GM12878 (cell line): ENCODE measurements at regions not wholly inside any gene's neighbourhood (a gene's known extent, or its start where the extent isn't known, plus 50 kb on each side); places are given as distances from the start of the nearest gene placed in this dataset.

ENCODE experiments used
- ATAC-seq: fragments of 200-7000 bp; cut with Tn5 transposase; 3 replicates; pipeline ENCODE4 v1.9.1; 2020; ENCODE audit warnings: mild to moderate bottlenecking, moderate library complexity
- BruUV-seq: library from RNA; stranded (reverse); fragments of 400-500 nt; replicated peaks from 2 replicates; lab custom pipeline; 2021; lab: Mats Ljungman, UMichigan
- CTCF ChIA-PET: fragments of 300-600 bp; sonication (Branson Sonifier 250); formaldehyde crosslinking; extraction: SDS; loops from one replicate; lab custom pipeline; 2021; ENCODE audit warnings: inconsistent platforms; lab: Yijun Ruan, JAX
- POLR2A ChIA-PET: fragments of 350-600 bp; formaldehyde crosslinking; extraction: SDS; loops from one replicate; lab custom pipeline; 2021; ENCODE audit warnings: inconsistent platforms; lab: Charles Lee
- RAD21 ChIA-PET: fragments of 300-600 bp; sonication (Branson Sonifier 250); formaldehyde crosslinking; loops from one replicate; lab custom pipeline; 2023; ENCODE audit warnings: antibody characterized with exemption; ENCODE audit not compliant: unreplicated experiment; lab: Charles Lee
- SMC1A ChIA-PET: fragments of 300-600 bp; sonication (Branson Sonifier 250); formaldehyde crosslinking; loops from one replicate; lab custom pipeline; 2023; ENCODE audit not compliant: unreplicated experiment, uncharacterized antibody; lab: Charles Lee
- DNase-seq: peaks from one replicate; pipeline ENCODE4 v3.0.0-alpha.2; 2011; ENCODE audit warnings: low read depth, low spot score
- FAIRE-seq: peaks from 3 replicates; lab custom pipeline; 2011; peaks lifted over from hg19 to GRCh38; lab: Jason Lieb, UNC
- H2AFZ ChIP-seq: 2 replicates; pipeline ENCODE4 v1.6.0; 2011; ENCODE audit warnings: low read depth, low read length, control low read depth; ENCODE audit not compliant: control insufficient read depth
- H3K27ac ChIP-seq: 2 replicates; pipeline ENCODE4 v1.5.1; 2011; ENCODE audit warnings: control low read depth; ENCODE audit not compliant: control insufficient read depth, insufficient read depth
- H3K27me3 ChIP-seq, 2 experiments: replicated peaks in 1 of 2; 2 replicates each; pipeline versions ENCODE4 v1.6.0 to v1.6.1; 2011; ENCODE audit warnings: low read length in 1 of 2; ENCODE audit not compliant: control insufficient read depth in 2 of 2, insufficient read depth in 2 of 2
- H3K36me3 ChIP-seq, 2 experiments: 2 replicates each; pipeline ENCODE4 v1.5.1; 2011; ENCODE audit warnings: low read length in 1 of 2; ENCODE audit not compliant: control insufficient read depth in 2 of 2, insufficient read depth in 2 of 2
- H3K4me1 ChIP-seq: 2 replicates; pipeline ENCODE4 v1.6.1; 2011; ENCODE audit warnings: mild to moderate bottlenecking, low read length, moderate library complexity, mixed read lengths; ENCODE audit not compliant: control insufficient read depth, insufficient read depth
- H3K4me2 ChIP-seq: 2 replicates; pipeline ENCODE4 v1.6.0; 2011; ENCODE audit warnings: control low read depth; ENCODE audit not compliant: control insufficient read depth, insufficient read depth
- H3K4me3 ChIP-seq: fragments of 200-600 bp; sonication (generic); 2 replicates; pipeline ENCODE4 v1.5.1; 2016
- H3K79me2 ChIP-seq: 2 replicates; pipeline ENCODE4 v1.6.0; 2011; ENCODE audit warnings: low read length; ENCODE audit not compliant: control insufficient read depth, insufficient read depth
- H3K9ac ChIP-seq: 2 replicates; pipeline ENCODE4 v1.8.0; 2011; ENCODE audit warnings: low read length, control low read depth, mixed read lengths; ENCODE audit not compliant: control insufficient read depth, insufficient read depth
- H3K9me3 ChIP-seq: replicated peaks from 3 replicates; pipeline ENCODE4 v1.5.1; 2011; ENCODE audit warnings: mild to moderate bottlenecking, low read length; ENCODE audit not compliant: control insufficient read depth, insufficient read depth
- H4K20me1 ChIP-seq: 2 replicates; pipeline ENCODE4 v1.6.0; 2011; ENCODE audit not compliant: control insufficient read depth, insufficient read depth
- CREB1 ChIP-seq: IDR thresholded peaks from 2 replicates; pipeline ENCODE4 v1.6.1; 2012; ENCODE audit warnings: low read depth, mild to moderate bottlenecking, inconsistent platforms
- MEF2A ChIP-seq: IDR thresholded peaks from 2 replicates; pipeline ENCODE4 v1.6.1; 2011; ENCODE audit warnings: low read depth, mild to moderate bottlenecking, low read length, moderate library complexity; ENCODE audit not compliant: insufficient read depth
- POLR2A ChIP-seq: IDR thresholded peaks from 2 replicates; pipeline ENCODE4 v1.6.1; 2011; ENCODE audit warnings: low read depth, mild to moderate bottlenecking, low read length
- TBL1XR1 ChIP-seq: IDR thresholded peaks from 2 replicates; pipeline ENCODE4 v1.6.1; 2012; ENCODE audit warnings: low read depth, low read length, improper control_type of control experiment
- ZNF592 ChIP-seq: fragments of 450-650 bp; IDR thresholded peaks from 2 replicates; pipeline ENCODE4 v1.6.1; 2017; ENCODE audit warnings: mild to moderate bottlenecking, moderate library complexity
- WGBS: methylation state at CpG from one replicate; pipeline ENCODE4 v1.1.6; 2016; ENCODE audit warnings: low lambda C conversion rate; ENCODE audit not compliant: insufficient replicate concordance, insufficient coverage; ENCODE audit errors: missing lambda C conversion rate; 5-methylcytosine and 5-hydroxymethylcytosine counted together
- in situ Hi-C: fragments of 300-500 bp; cut with MboI; formaldehyde crosslinking; loops from 9 replicates; pipeline ENCODE4 v1.14.3; 2018; ENCODE audit warnings: mixed read lengths
- intact Hi-C: fragments of 100-400 bp; cut with micrococcal nuclease; formaldehyde crosslinking; loops from one replicate; pipeline ENCODE4 v1.14.2; 2022; ENCODE audit not compliant: unreplicated experiment
- TF ChIP-seq, protein P1 (sequence below): fragments of 150-350 bp; IDR thresholded peaks from 2 replicates; pipeline ENCODE4 v1.6.1; 2014; ENCODE audit warnings: mild to moderate bottlenecking, low read depth, low read length

GRCh38 chr17:14733376-14733775 is 432.5 kb downstream of the HS3ST3B1 start:
- BruUV-seq: no TSS peak
- Histone ChIP-seq H4K20me1 (no peaks in the 10 kb centered on the region), H3K9me3 (no peaks in the 10 kb centered on the region), H3K36me3 (no peaks in the 10 kb centered on the region), H2AFZ (no peak overlapping the region), H3K4me1 (no peaks in the 10 kb centered on the region), H3K27me3 (no peaks in the 10 kb centered on the region), H3K4me2 (no peak overlapping the region), H3K27ac (no peak overlapping the region), H3K4me3 (no peak overlapping the region), H3K79me2 (no peaks in the 10 kb centered on the region), H3K9ac (no peak overlapping the region)
- ChIA-PET SMC1A (no interaction called here), CTCF (no interaction called here), RAD21 (no interaction called here), POLR2A (no interaction called here)
- ATAC-seq (no peak), FAIRE-seq (no peak), DNase-seq (no peak)
- in situ Hi-C loops: no loop called here
- 41% methylated on average over 2 of the region's 2 CpGs for WGBS
- TF ChIP-seq TBL1XR1: no peak
- TF ChIP-seq ZNF592: no peak
- no peak for TF ChIP-seq MEF2A
- TF ChIP-seq POLR2A: no peak
- no peak for TF ChIP-seq CREB1
- TF ChIP-seq, protein P1, sequence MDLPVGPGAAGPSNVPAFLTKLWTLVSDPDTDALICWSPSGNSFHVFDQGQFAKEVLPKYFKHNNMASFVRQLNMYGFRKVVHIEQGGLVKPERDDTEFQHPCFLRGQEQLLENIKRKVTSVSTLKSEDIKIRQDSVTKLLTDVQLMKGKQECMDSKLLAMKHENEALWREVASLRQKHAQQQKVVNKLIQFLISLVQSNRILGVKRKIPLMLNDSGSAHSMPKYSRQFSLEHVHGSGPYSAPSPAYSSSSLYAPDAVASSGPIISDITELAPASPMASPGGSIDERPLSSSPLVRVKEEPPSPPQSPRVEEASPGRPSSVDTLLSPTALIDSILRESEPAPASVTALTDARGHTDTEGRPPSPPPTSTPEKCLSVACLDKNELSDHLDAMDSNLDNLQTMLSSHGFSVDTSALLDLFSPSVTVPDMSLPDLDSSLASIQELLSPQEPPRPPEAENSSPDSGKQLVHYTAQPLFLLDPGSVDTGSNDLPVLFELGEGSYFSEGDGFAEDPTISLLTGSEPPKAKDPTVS: no peak
- intact Hi-C loops: loop anchor here (10.0 kb wide), 1 partner anchor 69 kb away; no protein-coding TSS in a partner anchor
